ENCODE measurements at regions not wholly inside any gene's neighbourhood (a gene's known extent, or its start where the extent isn't known, plus 50 kb on each side); places are given as distances from the start of the nearest gene placed in this dataset.
A peak's percentile ranks its signal among the peaks of the same experiment; 100 is the strongest.

DNA sequence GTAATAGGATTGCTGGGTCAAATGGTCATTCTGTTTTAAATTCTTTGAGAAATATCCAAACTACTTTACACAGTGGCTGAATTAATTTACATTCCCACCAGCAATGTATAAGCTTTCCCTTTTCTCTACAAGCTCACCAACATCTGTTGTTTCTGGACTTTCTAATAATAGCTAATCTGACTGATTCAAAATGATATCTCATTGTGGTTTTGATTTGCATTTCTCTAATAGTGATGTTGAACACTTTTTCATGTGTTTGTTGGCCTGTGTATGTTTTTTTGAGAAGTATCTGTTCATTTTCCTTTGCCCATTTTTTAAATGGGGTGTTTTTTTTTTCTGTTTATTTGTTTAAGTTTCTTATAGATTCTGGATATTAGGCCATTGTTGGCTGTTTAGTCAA lies 659.0 kb upstream of the GNPDA2 start:
- FAIRE-seq (no peak), DNase-seq (ENCODE audit: insufficient read length, low spot score) (no peak)

DNA sequence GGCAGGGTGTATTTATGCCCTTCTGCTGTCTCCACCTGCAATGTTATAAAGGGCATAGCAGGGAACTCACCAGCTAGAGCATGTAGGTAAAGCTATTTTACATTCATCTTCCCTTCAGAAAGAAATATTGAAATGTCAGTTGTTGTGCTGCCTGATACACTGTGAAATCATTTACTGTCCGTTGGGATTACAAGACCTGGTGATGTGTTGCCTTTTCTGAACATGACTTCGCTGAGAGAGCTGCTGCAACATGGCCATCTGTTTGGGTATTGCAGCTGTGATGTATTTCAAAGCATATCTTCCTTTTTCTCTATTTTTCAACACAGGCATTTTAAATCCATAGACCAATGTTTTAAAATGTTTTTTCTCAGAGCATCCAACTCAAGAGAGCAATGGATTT lies 644.1 kb upstream of the GNPDA2 start:
- FAIRE-seq, result no peak
- DNase-seq (ENCODE audit: insufficient read length, low spot score), result no peak

DNA sequence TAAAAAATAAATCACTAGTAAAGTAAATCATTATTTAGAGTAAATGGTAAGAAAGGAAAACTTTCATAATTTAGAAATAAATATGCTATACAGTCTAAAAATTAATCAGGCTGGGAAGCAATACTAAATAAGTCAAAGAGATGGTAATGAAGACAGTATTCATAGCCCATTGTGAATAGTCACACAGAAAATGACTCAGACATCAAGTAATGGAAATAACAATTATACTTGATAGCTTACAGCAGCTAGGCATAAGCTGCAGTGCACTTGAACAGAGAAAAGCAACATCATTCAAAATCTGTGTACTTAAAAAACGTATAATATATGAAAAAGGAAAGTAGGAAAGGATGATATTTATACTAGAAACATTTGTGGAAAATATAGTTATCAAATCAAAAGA lies 642.5 kb upstream of the GNPDA2 start:
- no peak for FAIRE-seq

DNA sequence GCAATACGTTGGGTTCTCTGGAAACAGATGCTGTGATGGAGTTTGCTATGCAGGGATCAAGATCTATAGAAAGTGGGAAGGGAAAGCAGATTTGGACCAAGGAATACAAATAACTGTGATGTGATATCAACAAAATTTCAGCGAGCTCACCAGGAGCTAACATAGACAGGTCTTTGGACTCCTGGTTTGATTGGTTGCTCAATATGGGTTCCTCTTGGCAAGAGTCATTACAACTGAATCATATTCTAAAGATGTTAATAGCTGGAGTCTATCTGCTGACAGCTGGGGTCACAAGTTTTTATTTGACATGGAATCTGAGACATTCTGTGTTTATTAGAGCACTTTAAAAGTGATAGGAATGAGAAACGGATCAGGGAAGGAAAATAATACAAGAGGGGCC lies 637.6 kb upstream of the GNPDA2 start:
- FAIRE-seq (no peak), DNase-seq (ENCODE audit: insufficient read length, low spot score) (no peak)

More for the DNA sequence above, 642.5 kb upstream of the GNPDA2 start:
- no peak for DNase-seq (ENCODE audit: insufficient read length, low spot score)

DNA sequence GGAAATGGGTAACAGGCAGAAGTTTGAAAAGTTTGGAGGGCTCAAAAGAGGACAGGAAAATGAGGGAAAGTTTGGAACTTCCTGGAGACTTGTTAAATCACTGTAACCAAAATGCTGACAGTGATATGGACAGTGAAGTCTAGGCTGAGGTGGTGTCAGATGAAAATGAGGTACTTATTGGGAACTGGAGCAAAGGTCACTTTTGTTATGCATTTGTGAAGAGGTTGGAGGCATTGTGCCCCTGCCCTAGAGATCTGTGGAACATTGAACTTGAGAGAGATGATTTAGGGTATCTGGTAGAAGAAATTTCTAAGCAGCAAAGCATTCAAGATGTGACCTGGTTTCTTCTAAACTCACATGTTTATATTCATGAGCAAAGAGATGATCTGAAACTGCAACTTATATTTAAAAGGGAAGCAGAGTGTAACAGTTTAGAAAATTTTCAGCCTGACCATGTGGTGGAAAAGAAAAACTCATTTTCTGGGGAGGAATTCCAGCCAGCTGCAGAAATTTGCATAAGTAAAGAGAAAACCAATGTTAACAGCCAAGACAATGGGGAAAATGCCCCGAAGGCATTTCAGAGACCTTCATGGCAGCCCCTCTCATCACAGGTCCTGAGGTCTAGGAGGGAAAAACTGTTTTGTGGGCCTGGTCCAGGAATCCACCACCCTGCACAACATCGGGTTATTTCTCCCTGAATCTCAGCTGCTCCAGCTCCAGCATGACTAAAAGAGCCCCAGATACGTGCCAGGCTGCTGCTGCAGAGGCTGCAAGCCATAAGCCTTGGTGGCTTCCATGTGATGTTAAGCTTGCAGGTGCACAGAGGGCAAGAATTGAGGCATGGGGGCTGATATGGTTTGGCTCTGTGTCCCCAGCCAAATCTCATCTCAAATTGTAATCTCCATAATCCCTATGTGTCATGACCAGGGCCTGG lies 632.5 kb upstream of the GNPDA2 start:
- no peak for FAIRE-seq
- no peak for DNase-seq (ENCODE audit: insufficient read length, low spot score)

DNA sequence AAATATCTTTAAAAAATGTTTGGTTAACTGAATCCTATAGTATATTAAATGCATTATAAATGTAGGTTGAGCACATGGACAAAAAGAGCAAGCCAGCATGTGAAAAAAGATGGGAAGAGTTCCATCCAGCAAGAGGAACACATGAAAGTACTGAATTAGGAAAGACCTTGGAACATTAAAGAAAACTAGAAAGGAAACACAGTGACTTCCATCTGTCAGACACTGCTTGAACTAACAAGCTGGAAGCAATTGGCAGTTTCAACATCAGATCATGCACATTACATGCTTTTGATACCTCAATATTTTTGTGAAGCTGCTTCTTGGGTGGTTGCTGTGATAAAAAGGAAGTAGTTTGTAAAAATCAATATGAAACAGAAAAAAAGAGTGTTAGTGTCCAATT lies 626.8 kb upstream of the GNPDA2 start:
- FAIRE-seq (no peak), DNase-seq (ENCODE audit: insufficient read length, low spot score) (no peak)

DNA sequence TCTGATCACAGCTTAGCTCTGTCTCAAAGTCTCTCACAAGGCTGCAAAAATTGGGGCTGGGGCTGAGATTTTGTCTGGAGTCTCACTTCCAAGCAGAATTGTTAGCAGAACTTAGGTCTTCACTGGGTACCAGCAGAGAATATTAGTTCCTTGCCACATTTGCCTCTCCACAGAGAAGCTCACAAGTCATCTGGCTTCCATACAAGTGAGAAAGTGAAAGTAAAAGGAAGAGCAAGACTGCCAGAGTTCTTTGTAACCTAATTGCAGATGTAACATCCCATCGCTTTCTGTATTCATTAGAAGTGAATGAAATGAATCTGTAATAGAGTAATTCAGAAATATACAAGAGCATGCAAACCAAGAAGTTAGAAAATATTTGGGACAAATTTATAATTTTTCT lies 624.1 kb upstream of the GNPDA2 start:
- FAIRE-seq, result no peak
- peak; percentile 2 for DNase-seq (ENCODE audit: insufficient read length, low spot score)

DNA sequence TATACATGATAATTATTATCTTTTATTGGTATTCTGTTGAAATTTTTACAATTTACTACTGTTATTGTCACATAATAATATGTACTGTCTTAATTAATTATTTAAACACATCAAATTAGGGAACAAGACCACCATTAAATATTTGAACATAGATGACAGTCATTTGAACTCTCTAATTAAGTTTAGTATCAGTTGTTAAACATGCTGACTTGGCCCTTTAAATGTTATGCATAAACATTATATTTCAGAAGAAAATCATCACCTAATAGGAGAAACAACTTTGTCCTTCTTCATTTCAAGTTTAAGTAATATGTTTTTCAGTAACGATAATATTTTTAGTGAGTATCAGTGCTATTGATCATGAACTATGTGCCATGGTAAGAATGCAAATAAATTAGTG lies 623.5 kb upstream of the GNPDA2 start:
- FAIRE-seq (no peak), DNase-seq (ENCODE audit: insufficient read length, low spot score) (no peak)

DNA sequence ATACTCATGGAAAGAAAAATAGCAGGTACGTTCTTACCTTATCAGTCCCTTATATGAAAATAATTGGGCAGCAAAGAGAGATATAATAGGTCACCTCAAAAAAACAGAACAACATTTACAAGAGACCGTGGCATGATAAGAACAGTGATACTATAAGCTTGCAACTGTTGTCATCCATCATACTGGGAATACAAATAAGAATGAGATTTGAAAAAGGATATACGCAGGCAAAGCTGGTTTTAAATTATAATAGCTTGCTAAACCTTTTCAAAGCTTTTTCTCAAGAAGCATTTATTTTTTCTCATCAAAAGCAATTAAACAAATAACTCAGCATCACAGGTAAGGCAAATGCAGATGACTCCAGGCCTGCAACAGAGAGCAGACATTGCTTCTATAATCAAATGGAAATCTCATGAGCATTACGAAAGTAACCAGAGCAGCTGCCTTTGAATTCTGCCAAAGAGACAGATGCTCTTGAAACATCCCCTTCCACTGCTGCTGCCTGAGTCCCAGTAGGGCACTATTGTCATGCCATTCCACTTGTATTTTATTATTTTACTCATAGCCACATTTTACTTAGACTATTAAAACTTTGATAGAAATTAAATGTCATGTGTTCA lies 620.6 kb upstream of the GNPDA2 start:
- FAIRE-seq (no peak), DNase-seq (ENCODE audit: insufficient read length, low spot score) (no peak)

DNA sequence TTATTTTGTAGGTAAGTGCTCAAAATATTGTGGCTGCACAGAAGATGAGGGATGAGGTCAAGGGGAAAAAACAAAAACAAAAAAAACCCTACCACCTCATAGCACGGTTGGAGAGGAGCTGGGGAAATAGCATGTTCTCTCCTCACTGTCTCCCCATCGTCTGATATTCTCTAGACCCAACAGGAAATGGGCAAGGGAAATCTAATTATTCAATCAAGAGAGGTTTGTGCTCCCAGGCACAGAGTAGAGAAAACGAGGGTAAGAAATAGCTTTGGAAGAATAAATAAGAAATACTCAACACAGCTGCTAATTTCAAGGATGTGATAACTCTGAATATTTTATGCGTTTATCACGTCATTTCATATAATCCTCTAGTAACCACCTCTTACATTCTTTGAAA lies 619.2 kb upstream of the GNPDA2 start:
- DNase-seq (ENCODE audit: insufficient read length, low spot score) (no peak), FAIRE-seq (no peak)

DNA sequence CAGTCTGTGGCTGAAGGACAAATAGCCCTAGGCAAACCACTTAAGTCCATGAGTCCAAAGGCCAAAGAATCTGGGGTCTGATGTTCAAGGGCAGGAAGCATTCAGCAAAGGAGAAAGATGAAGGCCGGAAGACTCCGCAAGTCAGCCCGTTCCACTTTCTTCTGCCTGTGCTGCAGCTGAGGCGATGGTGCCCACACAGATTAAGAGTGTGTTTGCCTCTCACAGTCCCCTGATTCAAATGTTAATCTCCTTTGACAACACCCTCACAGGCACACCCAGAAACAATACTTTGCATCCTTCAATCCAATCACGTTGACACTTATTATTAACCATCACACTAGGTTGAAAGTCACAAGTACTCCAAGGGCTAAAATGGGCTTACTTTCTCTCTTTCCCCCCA lies 605.4 kb upstream of the GNPDA2 start:
- DNase-seq (ENCODE audit: insufficient read length, low spot score) (no peak), FAIRE-seq (no peak)

DNA sequence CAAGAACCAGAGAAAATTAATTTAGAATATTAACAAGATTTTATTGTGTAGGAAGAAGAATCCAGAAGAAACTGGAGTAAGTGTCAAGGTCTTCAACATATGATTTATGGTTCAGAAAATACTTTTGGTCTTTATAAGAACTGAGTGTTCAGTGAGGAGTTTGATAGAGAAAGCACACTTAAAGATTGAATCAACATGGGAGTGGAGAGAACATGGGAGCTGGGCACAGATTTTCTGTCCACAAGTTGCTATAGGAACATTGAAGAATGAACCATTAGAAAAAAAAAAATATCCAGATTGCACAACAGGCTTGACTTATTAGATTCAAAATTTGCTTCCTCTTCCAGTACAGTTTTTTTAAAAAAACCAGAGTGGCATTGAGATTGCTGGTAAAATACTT lies 601.2 kb upstream of the GNPDA2 start:
- DNase-seq (ENCODE audit: insufficient read length, low spot score), result no peak
- no peak for FAIRE-seq

DNA sequence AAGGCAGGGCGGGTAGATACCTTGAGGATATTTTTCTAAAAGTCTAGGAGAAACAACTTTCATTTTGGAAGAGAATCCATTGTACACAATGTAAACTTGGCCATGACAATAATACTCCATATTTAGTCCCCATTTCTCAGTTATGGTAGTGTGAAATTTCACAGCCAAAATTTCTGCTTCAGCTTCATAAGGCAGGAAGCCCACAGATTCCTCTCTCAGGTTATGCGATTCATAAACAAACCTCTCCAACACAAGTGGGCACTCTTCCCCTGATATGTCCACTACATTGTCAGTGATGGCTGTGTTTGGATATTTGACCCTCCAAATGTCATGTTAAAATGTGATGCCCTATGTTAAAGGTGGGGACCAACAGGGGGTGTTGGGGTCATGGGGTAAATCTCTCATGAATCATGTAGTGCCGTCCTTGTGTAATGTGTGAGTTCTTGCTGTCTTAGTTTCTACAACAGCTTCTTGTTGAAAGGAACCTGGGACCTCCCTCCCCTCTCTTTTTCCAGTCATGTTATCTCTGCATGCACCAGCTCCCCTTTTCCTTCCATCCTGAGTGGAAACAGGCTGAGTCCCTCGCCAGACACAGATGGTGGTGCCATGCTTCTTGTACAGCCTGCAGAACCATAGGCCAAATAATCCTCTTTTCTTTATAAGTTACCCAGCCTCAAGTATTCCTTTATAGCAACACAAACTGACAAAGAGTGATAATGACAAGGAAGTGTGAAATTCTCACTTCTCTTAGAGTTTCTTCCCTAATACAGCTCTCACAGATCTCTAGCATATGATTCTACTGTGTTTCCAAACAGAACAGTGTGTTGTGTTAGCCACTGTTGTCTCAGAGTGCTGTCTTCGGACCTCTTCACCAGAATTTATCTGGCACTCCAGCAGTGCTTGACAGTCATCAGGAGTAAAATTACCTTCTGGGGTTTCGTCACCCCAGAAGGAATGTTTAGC lies 598.4 kb upstream of the GNPDA2 start:
- FAIRE-seq, result no peak
- no peak for DNase-seq (ENCODE audit: insufficient read length, low spot score)

DNA sequence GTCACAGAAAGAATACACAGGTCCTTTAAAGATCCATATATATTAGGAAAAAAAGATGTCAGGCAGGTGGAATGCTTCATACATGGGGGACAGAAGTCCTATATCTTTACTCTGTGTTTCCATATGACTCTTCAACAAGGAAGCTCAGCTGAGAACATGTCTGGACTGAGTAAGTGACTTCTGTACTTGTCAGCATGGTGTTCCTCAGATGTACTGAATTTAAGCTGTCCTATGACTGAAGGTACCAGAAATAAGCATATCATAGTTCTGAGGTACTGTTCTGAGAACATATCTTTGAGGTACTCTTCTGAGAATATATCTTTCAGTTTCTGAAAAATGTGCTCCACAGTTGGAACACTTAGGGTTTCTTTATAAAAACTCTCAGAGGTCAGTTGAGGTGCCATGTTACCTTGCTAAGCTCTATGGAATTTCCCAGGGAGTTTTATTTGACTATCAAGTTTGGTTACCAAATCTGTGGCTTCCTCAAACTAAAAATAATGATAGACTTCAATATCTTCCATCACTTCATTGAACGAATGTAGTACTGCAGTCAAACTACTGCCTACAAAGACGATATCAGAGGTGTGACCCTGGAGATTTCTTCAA lies 597.2 kb upstream of the GNPDA2 start:
- no peak for FAIRE-seq
- DNase-seq (ENCODE audit: insufficient read length, low spot score), result no peak

DNA sequence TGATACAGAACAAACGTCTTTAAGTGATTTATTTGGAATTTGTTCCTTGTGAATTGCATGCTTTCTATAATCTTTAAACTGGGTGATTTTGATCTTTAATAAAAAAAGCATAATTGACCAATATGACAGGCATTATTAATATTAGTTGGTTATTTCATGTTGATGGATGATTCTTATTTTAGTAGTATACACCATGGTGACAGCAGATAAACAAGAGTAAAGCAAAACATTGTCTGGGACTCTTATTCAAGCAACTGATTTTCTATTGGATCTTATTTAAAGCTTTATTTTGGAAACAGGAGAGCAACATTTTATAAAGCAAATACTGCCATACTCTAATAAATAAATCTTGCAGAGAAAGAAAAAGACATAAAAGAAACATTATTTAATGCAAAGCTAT lies 591.4 kb upstream of the GNPDA2 start:
- FAIRE-seq (no peak), DNase-seq (ENCODE audit: insufficient read length, low spot score) (no peak)

DNA sequence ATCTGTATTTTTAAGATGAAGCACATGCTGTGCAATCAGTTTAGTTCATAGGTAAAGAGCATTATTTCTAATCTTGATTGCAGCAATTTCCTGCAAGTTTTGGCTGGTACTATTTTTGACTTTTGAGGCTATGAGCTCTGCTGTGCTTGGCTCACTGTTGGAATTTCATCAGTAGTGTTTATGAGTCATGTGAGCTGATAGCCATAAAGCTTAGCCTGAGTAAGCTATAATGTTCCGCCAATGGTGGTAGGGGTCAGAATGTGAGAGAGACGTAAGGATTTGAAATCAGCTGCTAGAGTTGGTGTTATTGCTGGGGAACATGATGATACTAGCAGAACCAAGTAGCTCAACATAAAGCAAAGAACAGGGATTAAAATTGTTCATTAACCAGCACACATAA lies 590.9 kb upstream of the GNPDA2 start:
- DNase-seq (ENCODE audit: insufficient read length, low spot score), result no peak
- FAIRE-seq, result no peak

DNA sequence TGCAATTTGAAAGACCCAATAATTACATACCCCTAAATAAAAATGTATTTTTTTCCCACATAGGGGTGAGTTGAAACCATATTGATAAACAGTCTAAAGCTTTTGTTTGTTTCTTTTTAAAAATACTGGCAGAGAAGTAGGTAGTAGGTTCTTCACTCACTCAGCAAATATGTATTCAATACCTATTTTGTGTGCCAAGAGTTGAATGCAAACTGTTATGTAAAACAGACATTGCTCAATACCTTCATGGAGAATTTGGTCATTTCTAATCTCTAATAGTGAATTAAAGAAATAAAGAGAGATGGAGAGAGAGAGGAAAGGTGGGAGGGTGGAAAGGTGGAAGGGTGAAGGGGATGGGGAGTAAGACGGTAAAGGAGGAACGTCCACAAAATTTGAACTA lies 589.9 kb upstream of the GNPDA2 start:
- FAIRE-seq, result no peak
- DNase-seq (ENCODE audit: insufficient read length, low spot score), result no peak

DNA sequence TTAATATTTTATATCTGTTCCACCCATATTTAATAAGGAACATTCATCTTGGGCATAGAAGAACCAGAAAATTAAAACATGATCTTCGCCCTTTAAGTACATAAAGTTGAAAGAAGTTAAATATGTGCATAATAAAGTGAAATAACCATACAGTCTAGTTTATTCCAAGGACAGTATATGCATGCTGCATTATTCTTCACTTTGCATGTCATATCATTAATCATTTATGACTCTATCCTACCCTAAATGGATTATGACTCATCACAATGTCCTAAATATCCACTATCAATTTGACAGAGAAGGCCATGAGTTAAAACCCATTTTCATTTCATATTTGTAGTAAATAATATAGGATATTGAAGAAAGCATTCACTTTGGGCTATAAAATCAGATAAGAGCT lies 576.5 kb upstream of the GNPDA2 start:
- FAIRE-seq, result no peak
- DNase-seq (ENCODE audit: insufficient read length, low spot score), result no peak

DNA sequence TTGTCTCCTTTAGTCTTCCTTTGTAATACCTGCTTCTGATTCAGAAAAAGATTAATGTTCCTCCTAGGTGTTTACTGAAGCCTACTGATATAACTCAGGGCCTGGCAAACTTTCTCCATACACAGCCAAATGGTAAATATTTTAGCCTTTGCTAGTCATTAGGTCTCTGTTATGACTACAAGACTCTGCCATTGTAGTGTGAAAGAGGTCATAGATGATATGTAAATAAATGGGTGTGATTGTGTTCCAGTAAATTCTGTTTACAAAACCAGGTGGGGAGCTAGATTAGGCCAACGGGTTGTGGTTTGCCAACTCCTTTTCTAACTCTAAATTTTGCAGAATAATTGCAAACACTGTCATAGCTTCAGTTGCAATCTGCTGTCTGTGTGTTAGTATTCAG lies 568.1 kb upstream of the GNPDA2 start:
- DNase-seq (ENCODE audit: insufficient read length, low spot score) (no peak), FAIRE-seq (no peak)

DNA sequence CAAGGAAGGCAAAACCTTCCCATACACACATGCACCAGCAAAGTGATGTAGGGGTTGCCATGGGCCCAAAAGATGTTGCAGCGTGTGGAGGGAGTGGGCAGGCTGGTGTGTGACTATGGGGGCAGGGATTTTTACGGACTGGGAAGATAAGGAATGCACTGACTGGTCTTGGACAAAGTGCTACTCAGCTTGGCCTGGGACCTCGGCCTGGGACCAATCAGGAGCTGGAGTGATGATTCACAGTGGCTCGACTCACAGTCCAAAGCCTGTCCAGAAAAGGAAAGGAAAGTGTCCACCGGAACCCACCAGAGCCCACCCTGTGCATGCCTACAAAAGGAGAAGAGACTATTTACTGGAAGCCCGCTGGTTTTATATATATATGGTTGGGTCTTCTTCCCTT lies 567.0 kb upstream of the GNPDA2 start:
- FAIRE-seq (no peak), DNase-seq (ENCODE audit: insufficient read length, low spot score) (no peak)

DNA sequence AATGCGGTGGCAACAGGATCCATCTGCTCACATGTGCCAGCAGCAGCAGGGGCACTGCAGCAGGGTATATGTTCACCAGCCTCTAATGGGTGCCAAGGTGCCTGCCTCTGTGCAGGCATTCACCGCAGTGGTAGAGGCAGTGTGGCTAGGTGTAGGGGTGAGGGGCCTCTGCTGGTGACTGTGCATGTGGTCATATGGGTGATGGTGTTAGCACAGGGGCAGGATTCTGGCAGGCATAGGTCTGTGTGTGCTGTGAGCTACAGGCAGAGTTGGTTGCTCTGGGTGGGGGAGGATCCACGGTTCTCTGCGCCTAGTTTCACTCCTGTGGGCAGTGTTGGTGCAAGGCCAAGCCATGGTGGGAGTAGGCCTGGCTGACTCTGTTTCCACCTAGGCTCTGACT lies 566.5 kb upstream of the GNPDA2 start:
- DNase-seq (ENCODE audit: insufficient read length, low spot score) (no peak), FAIRE-seq (no peak)

Data from HTR-8/SVneo (cell line).